Left kidney (tissue), 1 donor: ENCODE measurements at regions not wholly inside any gene's neighbourhood (a gene's known extent, or its start where the extent isn't known, plus 50 kb on each side); places are given as distances from the start of the nearest gene placed in this dataset.
"Not testable (repeated sequence)": the region's sequence is repeated elsewhere in the genome, so short reads cannot be mapped to it uniquely, and the experiment has no call there.

Source experiments
- DNase-seq: peaks from one replicate; pipeline ENCODE4 v3.0.0-alpha.2; 2013

DNA sequence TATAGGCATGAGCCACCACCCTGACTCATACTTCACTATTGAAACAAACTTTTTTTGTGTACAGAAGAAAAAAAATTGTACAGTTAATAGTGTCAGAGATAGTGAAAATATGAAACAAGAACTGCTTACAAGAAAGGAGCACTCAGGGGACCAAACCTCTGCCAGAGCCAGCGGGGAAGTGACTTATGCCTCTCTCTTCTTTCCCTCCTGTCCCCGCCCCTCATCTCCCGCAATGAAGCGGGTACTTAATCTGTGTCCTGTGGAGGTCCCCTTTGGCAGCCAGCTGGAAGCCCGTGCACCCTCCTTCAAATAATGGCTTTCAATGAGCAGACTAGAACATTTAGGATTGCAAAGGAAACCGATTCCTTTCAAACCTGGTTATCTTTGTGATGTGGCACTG, 51.5 kb downstream of the PPIAL4A start:
- DNase-seq, result not testable (repeated sequence)

- DNase-seq, result not testable (repeated sequence)
These were observed 52.3 kb downstream of the PPIAL4A start for GRCh38 chr1:120941836-120942217.

DNA sequence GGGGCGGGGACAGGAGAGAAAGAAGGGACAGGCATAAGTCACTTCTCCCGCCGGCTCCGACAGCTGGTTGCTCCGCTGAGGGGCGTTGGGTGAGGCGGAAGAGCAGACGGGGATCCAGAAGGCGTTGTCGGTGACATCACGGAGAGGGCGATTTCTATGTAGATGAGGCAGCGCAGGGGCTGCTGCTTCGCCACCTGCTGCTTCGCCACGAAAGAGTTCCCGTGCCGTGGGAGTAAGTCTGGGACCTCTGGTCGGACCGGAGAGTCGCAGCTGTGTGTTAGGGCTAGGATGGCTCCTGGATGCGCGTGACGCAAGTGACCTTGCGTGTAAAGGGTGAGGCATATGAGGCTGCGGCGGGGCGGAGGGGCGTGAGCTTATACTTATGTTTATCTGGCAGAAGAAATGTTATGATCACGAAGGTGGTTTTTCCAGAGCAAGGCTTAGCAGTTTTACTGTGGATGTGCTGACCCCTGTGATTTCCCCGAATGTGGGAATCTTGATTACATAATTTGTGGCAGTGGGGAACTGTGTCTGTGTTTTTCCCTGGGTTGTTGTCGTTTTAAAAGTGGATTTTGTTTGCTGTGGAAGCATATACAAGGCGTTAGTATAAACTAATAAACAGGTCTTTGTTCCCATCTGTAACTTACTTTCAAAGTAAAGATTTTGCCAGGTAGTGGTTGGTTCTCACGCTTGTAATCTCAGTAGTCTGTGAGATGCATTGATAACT, 52.8 kb downstream of the PPIAL4A start:
- DNase-seq, result peak; percentile 46

- DNase-seq, result not testable (repeated sequence)
These were observed 53.4 kb downstream of the PPIAL4A start for GRCh38 chr1:120942945-120943319.

DNA sequence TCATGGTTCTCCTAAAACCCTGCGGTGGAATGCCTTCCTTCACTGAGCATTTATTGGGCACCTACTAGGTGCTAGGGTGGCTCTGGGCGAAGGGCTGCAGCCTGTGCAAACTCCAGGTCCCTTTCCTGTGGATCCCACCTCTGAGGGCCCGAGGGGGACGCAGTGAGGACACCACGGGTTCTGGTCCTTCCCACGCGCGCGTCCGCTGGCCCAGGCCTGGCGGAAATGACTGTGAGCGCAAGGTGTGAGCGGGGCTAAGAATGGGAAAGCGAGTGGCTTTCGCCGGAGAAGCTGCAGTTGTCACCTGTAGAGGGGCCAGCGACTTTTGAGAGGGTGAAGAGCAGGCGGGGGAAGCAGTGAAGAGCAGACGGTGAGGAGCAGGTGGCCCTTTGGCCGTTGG, 55.1 kb downstream of the PPIAL4A start:
- not testable (repeated sequence) for DNase-seq

GRCh38 chr1:120945122-120945521, 55.6 kb downstream of the PPIAL4A start:
- DNase-seq, result not testable (repeated sequence)

- DNase-seq, result not testable (repeated sequence)
These were observed 57.5 kb downstream of the PPIAL4A start for GRCh38 chr1:120947114-120947513.

DNA sequence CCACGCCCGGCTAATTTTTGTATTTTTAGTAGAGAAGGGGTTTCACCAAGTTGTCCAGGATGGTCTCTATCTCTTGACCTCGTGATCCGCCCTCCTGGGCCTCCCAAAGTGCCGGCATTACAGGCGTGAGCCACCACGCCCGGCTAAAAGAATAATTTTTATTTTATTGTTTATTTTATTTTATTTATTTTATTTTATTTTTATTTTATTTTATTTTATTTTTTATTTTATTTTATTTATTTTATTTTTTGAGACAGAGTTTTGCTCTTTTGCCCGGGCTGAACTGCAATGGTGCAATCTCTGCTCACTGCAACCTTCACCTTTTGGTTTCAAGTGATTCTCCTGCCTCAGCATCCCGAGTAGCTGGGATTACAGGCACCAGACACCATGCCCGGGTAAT, 60.2 kb downstream of the PPIAL4A start:
- not testable (repeated sequence) for DNase-seq

- not testable (repeated sequence) for DNase-seq
These were observed 61.1 kb downstream of the PPIAL4A start for GRCh38 chr1:120950633-120951032.

- DNase-seq, result not testable (repeated sequence)
These were observed 61.5 kb downstream of the PPIAL4A start for GRCh38 chr1:120951100-120951499.

DNA sequence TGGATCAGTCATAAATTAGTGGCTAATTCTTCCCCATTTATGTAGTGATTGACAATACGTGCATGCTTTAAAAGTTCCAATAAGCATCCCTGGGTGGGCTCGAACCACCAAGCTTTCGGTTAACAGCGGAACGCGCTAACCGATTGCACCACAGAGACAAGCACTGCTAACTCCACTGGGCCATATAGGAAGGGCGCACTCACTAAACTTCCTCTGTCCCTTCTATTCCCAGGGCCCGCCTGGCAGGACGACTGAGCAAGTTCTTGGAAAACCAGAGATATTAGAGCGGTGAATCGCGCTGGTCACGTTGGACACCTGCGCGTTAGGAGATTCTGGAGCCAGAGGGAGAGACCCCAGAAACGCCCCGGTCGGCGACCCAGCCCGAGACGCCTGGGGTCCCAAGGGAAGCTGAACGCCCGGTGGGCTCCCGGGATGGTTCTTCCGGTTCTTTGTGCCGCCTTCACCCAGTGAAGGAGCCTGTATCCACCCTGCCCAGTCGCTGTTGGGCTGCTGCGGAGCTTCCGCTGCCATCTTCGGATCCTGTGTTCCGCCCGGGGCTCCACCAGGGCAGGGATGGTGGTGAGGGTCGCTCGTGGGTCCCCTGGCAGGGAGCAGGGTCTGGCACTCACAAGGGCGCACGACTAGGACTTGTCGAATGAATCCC, 62.8 kb downstream of the PPIAL4A start:
- peak; percentile 11 for DNase-seq

DNA sequence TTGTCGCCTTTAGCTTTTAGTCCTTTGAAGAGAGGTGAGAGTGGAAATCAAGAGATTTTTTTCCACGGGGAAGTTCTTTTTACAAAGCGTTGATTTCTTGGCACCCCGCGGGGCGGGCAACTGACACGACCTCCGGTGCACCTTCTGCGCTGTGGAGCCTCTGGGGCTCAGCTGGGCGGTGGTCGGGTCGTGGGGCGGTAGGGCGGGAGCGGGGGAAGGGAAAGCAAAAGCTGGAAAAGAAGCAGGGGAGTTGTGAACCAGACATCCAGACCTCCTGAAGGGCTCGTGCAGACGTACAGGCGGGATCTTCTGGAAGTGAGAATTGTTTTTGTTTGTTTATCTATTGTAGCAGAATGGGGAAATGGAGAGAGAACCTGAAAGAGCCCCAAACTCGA, 63.3 kb downstream of the PPIAL4A start:
- not testable (repeated sequence) for DNase-seq

DNA sequence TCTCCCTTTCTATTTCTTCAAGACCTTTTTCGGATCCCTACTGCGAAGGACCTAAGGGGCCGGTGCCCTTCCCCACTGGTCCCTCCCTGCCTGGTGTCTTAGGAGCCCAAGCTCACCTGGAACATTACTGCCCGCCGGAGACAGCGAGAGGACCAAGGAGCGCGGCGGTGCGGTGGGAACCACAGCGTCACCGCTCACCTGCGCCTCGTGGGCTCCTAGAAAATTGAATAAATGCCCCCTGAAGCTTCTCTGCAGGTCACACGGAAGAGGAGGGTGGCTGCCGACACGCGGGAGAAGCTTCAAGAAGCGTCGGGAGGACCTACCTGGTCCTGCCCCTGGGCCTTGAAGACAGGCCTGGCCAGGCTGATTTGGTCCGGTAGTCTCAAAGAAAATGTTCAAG, 65.2 kb downstream of the PPIAL4A start:
- DNase-seq, result no peak

DNA sequence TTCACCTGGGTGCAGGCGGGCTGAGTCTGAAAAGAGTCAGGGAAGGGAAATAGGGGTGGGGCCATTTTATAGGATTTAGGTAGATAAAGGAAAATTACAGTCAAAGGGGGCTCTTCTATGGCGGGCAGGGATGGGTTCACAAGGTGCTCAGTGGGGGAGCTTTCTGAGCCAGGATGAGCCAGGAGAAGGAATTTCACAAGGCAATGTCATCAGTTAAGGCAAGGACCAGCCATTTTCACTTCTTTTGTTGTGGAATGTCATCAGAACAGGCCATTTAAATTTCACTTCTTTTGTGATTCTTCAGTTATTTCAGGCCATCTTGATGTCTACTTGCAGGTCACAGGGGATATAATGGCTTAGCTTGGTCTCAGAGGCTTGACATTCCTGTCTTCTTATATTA, 66.4 kb downstream of the PPIAL4A start:
- not testable (repeated sequence) for DNase-seq

GRCh38 chr1:120966018-120966417, 76.4 kb downstream of the PPIAL4A start:
- DNase-seq, result not testable (repeated sequence)

GRCh38 chr1:120972863-120973262, 83.3 kb downstream of the PPIAL4A start:
- not testable (repeated sequence) for DNase-seq

GRCh38 chr1:120973836-120974235, 84.3 kb downstream of the PPIAL4A start:
- DNase-seq, result not testable (repeated sequence)

GRCh38 chr1:120977279-120977678, 87.7 kb downstream of the PPIAL4A start:
- DNase-seq, result not testable (repeated sequence)

- not testable (repeated sequence) for DNase-seq
These were observed 92.0 kb downstream of the PPIAL4A start for GRCh38 chr1:120981489-120982094.

DNA sequence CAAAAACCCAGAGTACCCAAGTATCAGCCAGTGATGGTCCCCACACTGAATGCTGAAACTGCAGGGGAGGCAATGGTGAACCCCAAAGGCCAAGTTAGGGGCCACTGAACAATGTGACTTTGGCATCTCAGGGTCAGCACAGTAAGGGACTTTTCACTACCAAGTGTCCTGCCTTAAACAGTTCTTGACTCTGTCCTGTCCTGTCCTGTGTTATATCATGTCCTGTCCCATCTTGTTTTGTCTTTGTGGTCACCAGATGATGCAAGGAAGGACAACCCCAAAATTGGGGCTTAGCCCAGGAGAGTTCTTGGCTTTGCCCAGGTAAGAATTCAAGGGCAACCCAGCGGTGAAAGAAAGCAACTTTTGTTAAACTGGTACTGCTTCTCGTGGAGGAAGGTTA, 105.0 kb downstream of the PPIAL4A start:
- not testable (repeated sequence) for DNase-seq

- DNase-seq, result not testable (repeated sequence)
These were observed 105.5 kb downstream of the PPIAL4A start for GRCh38 chr1:120995025-120995424.

- not testable (repeated sequence) for DNase-seq
These were observed 111.6 kb downstream of the PPIAL4A start for GRCh38 chr1:121001090-121001726.

DNA sequence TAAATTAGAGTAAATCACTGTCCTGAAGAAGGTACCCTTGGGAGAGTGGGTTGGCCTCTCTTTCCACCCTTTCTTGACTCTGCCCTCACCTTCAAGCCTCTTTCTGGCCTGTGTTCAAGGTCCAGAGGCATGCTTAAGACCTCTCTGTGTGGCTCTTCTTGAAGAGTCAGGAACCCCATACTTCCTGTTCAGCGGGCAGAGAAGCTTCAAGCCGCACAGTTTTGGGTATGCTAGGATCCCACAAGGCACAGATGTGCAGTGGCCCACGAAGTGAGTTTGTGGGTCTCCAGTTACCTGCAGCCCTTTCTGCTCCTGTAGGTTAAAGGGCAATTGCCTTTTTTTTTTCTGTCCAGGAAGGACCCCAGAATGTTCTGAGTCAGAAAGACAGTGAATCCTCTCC, 113.7 kb downstream of the PPIAL4A start:
- DNase-seq, result not testable (repeated sequence)
